IgD-negative memory B cell (primary cell): ENCODE measurements at regions not wholly inside any gene's neighbourhood (a gene's known extent, or its start where the extent isn't known, plus 50 kb on each side); places are given as distances from the start of the nearest gene placed in this dataset.
"Not testable (repeated sequence)": the region's sequence is repeated elsewhere in the genome, so short reads cannot be mapped to it uniquely, and the experiment has no call there.

Source experiments
- H3K27ac Mint-ChIP-seq, 3 donors: one replicate each; pipeline ENCODE4 v1.8.0; 2020 to 2022; ENCODE audit warnings: mild to moderate bottlenecking in 3 of 3, mixed read lengths in 3 of 3, moderate library complexity in 1 of 3
- H3K27me3 Mint-ChIP-seq: one replicate; pipeline ENCODE4 v1.8.0; 2021; ENCODE audit warnings: mixed read lengths
- H3K36me3 Mint-ChIP-seq: one replicate; pipeline ENCODE4 v1.8.0; 2020; ENCODE audit warnings: mild to moderate bottlenecking, mixed read lengths
- H3K4me1 Mint-ChIP-seq, 3 donors: one replicate each; pipeline ENCODE4 v1.8.0; 2020 to 2022; ENCODE audit warnings: mixed read lengths in 3 of 3, mild to moderate bottlenecking in 1 of 3
- H3K4me3 Mint-ChIP-seq, 4 donors: one replicate each; pipeline ENCODE4 v1.8.0; 2020 to 2022; ENCODE audit warnings: mild to moderate bottlenecking in 4 of 4, mixed read lengths in 4 of 4, moderate library complexity in 3 of 4
- H3K9me3 Mint-ChIP-seq, 3 donors: one replicate each; pipeline ENCODE4 v1.8.0; 2020 to 2021; ENCODE audit warnings: mixed read lengths in 3 of 3, mild to moderate bottlenecking in 1 of 3

- peaks cover 5% of the 10 kb centered on the region for H3K36me3 Mint-ChIP-seq
- H3K27ac Mint-ChIP-seq: no peak overlapping the region
- no peaks in the 10 kb centered on the region for H3K4me1 Mint-ChIP-seq
- peaks cover 6% of the 10 kb centered on the region for H3K27me3 Mint-ChIP-seq
- no peak overlapping the region for H3K4me3 Mint-ChIP-seq
- peaks cover 20 to 39% (median 28%) of the 10 kb centered on the region in 3 donors for H3K9me3 Mint-ChIP-seq
These were observed 99.6 kb downstream of the FAM114A2 start for GRCh38 chr5:153939101-153939500.

- H3K4me1 Mint-ChIP-seq: no peaks in the 10 kb centered on the region
- no peak overlapping the region for H3K4me3 Mint-ChIP-seq
- H3K9me3 Mint-ChIP-seq: peaks cover 20 to 38% (median 22%) of the 10 kb centered on the region in 3 donors
- peaks cover 6% of the 10 kb centered on the region for H3K27me3 Mint-ChIP-seq
- peaks cover 5% of the 10 kb centered on the region for H3K36me3 Mint-ChIP-seq
- H3K27ac Mint-ChIP-seq: no peak overlapping the region
These were observed 100.4 kb downstream of the FAM114A2 start for GRCh38 chr5:153938191-153938842.

DNA sequence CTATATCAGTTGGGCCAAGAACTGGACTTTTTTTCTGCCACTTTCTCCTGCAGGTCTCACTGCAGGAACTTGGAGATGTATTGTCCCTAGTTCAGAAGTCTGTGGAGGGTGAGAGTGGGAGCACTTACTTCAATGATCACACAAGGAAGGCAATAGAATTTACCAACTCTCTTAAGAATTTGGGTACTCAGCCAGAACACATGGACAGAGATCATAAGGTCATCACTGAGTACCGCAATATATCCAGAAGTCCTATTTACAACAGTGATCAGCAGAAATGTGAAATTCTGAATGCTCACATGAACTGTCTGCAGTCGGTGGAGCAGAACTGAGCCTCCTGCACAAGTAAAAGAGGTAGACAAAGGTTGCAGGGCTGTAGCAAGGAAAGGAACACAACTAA is 101.0 kb downstream of the FAM114A2 start:
- no peak overlapping the region for H3K27ac Mint-ChIP-seq
- peaks cover 6% of the 10 kb centered on the region for H3K27me3 Mint-ChIP-seq
- H3K4me1 Mint-ChIP-seq: no peaks in the 10 kb centered on the region
- peaks cover 5% of the 10 kb centered on the region for H3K36me3 Mint-ChIP-seq
- no peak overlapping the region for H3K4me3 Mint-ChIP-seq
- H3K9me3 Mint-ChIP-seq: peaks cover 18 to 38% (median 18%) of the 10 kb centered on the region in 3 donors

- not testable (repeated sequence) for H3K36me3 Mint-ChIP-seq, H3K4me1 Mint-ChIP-seq, H3K27me3 Mint-ChIP-seq, H3K27ac Mint-ChIP-seq
- Mint-ChIP-seq H3K4me3 (peak overlapping the region in 1 of 4 donors; percentile 72), H3K9me3 (peaks cover 5 to 18% (median 15%) of the 10 kb centered on the region in 3 donors)
These were observed 103.6 kb downstream of the FAM114A2 start for GRCh38 chr5:153935151-153935550.

DNA sequence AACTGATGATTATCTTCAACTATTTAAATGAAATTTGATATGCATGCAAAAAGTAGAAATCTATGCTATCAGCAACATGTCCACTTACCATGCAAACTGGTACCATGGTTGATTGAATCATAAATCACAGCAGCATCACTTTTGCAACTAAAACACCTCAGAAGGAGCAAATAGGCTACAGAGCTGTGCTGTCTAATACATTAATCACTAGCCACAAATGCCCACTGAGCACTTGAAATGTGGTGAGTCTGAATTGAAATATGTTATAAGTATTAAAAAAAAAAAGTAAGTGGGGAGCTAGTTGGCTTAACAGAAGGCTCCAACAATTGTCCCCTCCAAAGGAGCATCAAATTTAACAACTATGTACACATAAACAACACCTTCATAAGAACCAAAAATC is 112.5 kb downstream of the FAM114A2 start:
- Mint-ChIP-seq H3K27ac (no peak overlapping the region), H3K4me3 (no peak overlapping the region), H3K9me3 (peaks cover 0 to 3% (median 0%) of the 10 kb centered on the region in 3 donors), H3K36me3 (no peaks in the 10 kb centered on the region), H3K4me1 (no peaks in the 10 kb centered on the region), H3K27me3 (peaks cover 2% of the 10 kb centered on the region)

DNA sequence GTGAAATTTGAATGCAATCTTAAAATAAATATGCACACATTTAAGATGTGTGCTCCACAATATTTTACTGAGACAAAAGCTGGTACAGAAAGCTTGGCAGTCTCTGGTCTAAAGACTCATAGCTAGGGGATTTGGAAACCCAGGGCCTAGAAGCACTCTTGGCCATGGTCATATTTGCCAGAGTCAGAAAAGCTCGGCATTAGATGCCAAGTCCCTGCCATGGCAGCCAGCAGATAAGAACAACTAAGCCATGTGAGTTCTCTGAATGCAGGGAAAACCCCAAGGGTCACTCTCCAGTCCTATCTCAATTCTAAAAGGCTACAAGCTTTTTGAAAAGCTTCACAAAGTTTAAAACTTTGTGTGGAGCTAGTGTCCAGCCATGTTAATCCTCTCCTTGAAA is 119.5 kb downstream of the FAM114A2 start:
- no peak overlapping the region for H3K4me3 Mint-ChIP-seq
- H3K9me3 Mint-ChIP-seq: peaks cover 3 to 5% (median 4%) of the 10 kb centered on the region in 3 donors
- no peaks in the 10 kb centered on the region for H3K4me1 Mint-ChIP-seq
- no peak overlapping the region for H3K27ac Mint-ChIP-seq
- no peaks in the 10 kb centered on the region for H3K36me3 Mint-ChIP-seq
- peaks cover 8% of the 10 kb centered on the region for H3K27me3 Mint-ChIP-seq

DNA sequence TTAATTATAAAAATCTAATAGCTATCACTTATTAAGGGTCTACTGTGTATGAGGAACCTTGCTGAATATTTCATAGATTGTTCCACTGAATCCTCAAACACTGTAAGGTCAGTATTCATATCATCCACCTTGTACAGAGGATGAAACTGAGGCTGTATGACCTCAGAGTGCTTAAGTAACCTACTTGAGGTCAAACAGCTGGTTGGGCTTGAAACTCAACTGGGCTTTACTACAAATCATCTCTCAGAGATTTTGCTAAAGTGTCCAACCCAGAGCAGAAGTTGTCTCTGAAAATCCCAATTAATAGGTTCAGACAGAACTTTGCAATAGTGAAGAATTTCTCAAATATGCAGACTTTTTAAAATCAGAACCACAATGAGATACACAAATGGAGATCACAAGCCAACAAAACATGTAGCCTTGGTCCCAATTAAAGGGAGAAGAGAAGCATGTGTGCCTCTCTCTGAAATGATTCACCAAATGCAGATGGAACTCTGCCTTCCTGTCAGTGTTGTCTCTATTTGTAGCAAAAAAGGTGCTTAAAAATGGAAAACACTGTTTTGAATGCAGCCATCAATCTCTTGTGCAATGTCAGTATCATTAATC is 131.4 kb downstream of the FAM114A2 start:
- H3K4me3 Mint-ChIP-seq: no peak overlapping the region
- no peak overlapping the region for H3K27ac Mint-ChIP-seq
- no peaks in the 10 kb centered on the region for H3K4me1 Mint-ChIP-seq
- no peaks in the 10 kb centered on the region for H3K27me3 Mint-ChIP-seq
- no peaks in the 10 kb centered on the region for H3K36me3 Mint-ChIP-seq
- H3K9me3 Mint-ChIP-seq: peaks cover 0 to 3% (median 0%) of the 10 kb centered on the region in 3 donors

GRCh38 chr5:153905219-153905618 is 133.5 kb downstream of the FAM114A2 start:
- no peak overlapping the region for H3K27ac Mint-ChIP-seq
- no peaks in the 10 kb centered on the region for H3K36me3 Mint-ChIP-seq
- H3K4me1 Mint-ChIP-seq: no peaks in the 10 kb centered on the region
- no peak overlapping the region for H3K4me3 Mint-ChIP-seq
- peaks cover 2% of the 10 kb centered on the region for H3K27me3 Mint-ChIP-seq
- peaks cover 0 to 1% (median 0%) of the 10 kb centered on the region in 3 donors for H3K9me3 Mint-ChIP-seq

DNA sequence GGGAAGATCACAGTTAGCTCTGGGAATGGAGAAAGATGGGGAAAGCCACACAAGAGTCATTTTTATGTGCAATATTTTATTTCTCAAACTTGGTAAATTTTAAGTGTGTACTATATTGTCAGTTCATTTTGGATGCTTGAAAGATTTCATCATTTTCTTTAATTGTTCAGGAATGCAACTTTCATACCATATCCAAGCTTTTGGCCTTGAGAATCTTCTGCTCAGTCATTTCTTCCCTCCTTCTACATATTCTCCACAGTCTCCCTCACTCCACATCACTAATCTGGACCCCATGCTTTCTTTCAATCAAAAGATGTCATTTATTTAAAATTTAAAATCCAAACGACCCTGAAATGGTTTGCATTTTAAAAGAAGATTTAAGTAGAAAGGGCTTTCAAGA is 135.4 kb downstream of the FAM114A2 start:
- H3K9me3 Mint-ChIP-seq: peaks cover 0 to 1% (median 0%) of the 10 kb centered on the region in 3 donors
- H3K36me3 Mint-ChIP-seq: no peaks in the 10 kb centered on the region
- H3K27me3 Mint-ChIP-seq: peaks cover 2% of the 10 kb centered on the region
- H3K27ac Mint-ChIP-seq: no peak overlapping the region
- no peak overlapping the region for H3K4me3 Mint-ChIP-seq
- no peaks in the 10 kb centered on the region for H3K4me1 Mint-ChIP-seq

DNA sequence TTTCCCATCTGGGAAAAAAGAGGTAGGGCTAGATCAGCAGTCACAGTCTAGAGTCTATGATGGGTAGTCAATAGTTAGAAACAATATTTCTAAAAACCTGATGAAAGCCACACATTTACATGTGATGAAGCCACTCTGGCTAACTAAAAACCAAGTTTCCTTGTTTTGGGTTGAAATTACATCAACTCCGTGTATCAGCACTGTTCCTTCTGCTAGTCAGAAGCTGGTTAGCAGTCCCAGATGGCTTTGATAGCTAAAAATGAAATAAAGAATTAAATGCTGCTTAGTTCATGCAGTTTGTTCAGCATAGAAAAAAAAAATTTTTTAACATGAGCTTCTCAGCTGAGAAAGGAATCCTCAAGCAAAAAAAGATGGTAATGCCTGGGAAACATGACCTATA is 136.7 kb downstream of the FAM114A2 start:
- peaks cover 0 to 1% (median 0%) of the 10 kb centered on the region in 3 donors for H3K9me3 Mint-ChIP-seq
- peaks cover 2% of the 10 kb centered on the region for H3K27me3 Mint-ChIP-seq
- peaks cover 1% of the 10 kb centered on the region for H3K36me3 Mint-ChIP-seq
- H3K4me1 Mint-ChIP-seq: no peaks in the 10 kb centered on the region
- H3K4me3 Mint-ChIP-seq: no peak overlapping the region
- H3K27ac Mint-ChIP-seq: no peak overlapping the region

- Mint-ChIP-seq H3K4me1 (no peaks in the 10 kb centered on the region), H3K27ac (no peak overlapping the region), H3K9me3 (peaks cover 0 to 1% (median 0%) of the 10 kb centered on the region in 3 donors), H3K27me3 (peaks cover 2% of the 10 kb centered on the region), H3K36me3 (peaks cover 1% of the 10 kb centered on the region), H3K4me3 (no peak overlapping the region)
These were observed 137.3 kb downstream of the FAM114A2 start for GRCh38 chr5:153901449-153901848.

GRCh38 chr5:153900703-153901395 is 137.9 kb downstream of the FAM114A2 start:
- no peak overlapping the region for H3K4me3 Mint-ChIP-seq
- H3K4me1 Mint-ChIP-seq: no peaks in the 10 kb centered on the region
- H3K36me3 Mint-ChIP-seq: peaks cover 1% of the 10 kb centered on the region
- no peak overlapping the region for H3K27ac Mint-ChIP-seq
- peaks cover 2% of the 10 kb centered on the region for H3K27me3 Mint-ChIP-seq
- H3K9me3 Mint-ChIP-seq: peaks cover 0 to 1% (median 0%) of the 10 kb centered on the region in 3 donors

GRCh38 chr5:153899746-153900145 is 139.0 kb downstream of the FAM114A2 start:
- Mint-ChIP-seq H3K27me3 (peaks cover 2% of the 10 kb centered on the region), H3K36me3 (peaks cover 1% of the 10 kb centered on the region), H3K27ac (no peak overlapping the region), H3K4me1 (peaks cover 0 to 1% (median 0%) of the 10 kb centered on the region in 3 donors), H3K4me3 (no peak overlapping the region), H3K9me3 (peaks cover 0 to 1% (median 0%) of the 10 kb centered on the region in 3 donors)

DNA sequence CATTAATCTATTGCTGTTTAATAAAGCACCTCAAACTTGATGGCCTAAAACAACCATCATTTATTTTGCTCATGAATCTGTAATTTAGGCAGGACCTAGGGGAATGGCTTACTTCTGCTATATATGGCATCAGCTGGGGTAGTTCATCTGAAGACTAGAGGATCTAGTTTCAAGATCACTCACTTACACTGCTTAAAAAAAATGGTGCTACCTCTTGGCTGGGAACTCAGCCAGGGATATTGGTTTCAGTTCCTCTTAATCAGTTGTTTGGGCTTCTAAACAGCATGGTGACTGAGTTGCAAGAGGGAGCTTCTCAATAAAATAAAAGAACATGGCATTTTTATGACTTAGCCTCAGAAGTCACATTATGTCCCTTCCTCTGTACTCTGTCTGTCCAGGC is 142.0 kb downstream of the FAM114A2 start:
- H3K27ac Mint-ChIP-seq: no peak overlapping the region
- peaks cover 2% of the 10 kb centered on the region for H3K27me3 Mint-ChIP-seq
- H3K9me3 Mint-ChIP-seq: no peaks in the 10 kb centered on the region
- H3K4me3 Mint-ChIP-seq: no peak overlapping the region
- peaks cover 3% of the 10 kb centered on the region for H3K36me3 Mint-ChIP-seq
- peaks cover 0 to 1% (median 0%) of the 10 kb centered on the region in 3 donors for H3K4me1 Mint-ChIP-seq

DNA sequence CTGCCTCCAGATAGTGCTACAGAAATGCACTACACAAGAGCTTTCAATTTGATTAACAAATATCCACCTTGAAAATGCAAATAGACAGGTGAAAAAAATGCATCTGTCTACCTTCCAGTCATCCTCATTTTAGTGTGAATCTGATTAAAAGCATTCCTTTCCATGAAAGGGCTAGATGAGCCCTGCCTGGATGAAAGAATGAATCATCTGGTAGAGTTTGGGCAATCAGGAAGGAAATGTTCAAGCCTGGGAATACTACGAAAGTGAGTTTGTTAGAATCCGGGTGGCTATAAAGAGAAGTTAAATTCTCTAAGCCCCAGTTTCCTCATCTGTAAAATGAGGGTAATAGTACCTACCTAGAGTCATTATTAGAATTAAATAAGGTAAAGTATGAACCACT is 142.6 kb downstream of the FAM114A2 start:
- Mint-ChIP-seq H3K27ac (no peak overlapping the region), H3K27me3 (no peaks in the 10 kb centered on the region), H3K4me3 (no peak overlapping the region), H3K4me1 (peaks cover 0 to 1% (median 0%) of the 10 kb centered on the region in 3 donors), H3K9me3 (peaks cover 0 to 2% (median 0%) of the 10 kb centered on the region in 3 donors), H3K36me3 (peaks cover 3% of the 10 kb centered on the region)
